KMS-11 (cell line): ENCODE measurements at regions not wholly inside any gene's neighbourhood (a gene's known extent, or its start where the extent isn't known, plus 50 kb on each side); places are given as distances from the start of the nearest gene placed in this dataset.

Source experiments
- H2AFZ ChIP-seq: fragments of 200-600 bp; sonication (generic); 2 replicates; pipeline ENCODE4 v1.6.1; 2016; ENCODE audit warnings: antibody characterized with exemption, mixed run types, low read depth
- H3K27ac ChIP-seq: fragments of 200-600 bp; sonication (generic); 2 replicates; pipeline ENCODE4 v1.6.1; 2016; ENCODE audit warnings: mild to moderate bottlenecking, mixed run types
- H3K27me3 ChIP-seq: fragments of 200-600 bp; sonication (generic); 2 replicates; pipeline ENCODE4 v1.6.1; 2017; ENCODE audit warnings: mild to moderate bottlenecking, low read depth, mixed run types, moderate library complexity; ENCODE audit not compliant: insufficient read depth
- H3K36me3 ChIP-seq: fragments of 200-600 bp; sonication (generic); 2 replicates; pipeline ENCODE4 v1.6.1; 2017; ENCODE audit warnings: mild to moderate bottlenecking, mixed run types; ENCODE audit not compliant: insufficient read depth
- H3K4me1 ChIP-seq: fragments of 200-600 bp; sonication (generic); 2 replicates; pipeline ENCODE4 v1.6.1; 2016; ENCODE audit warnings: mild to moderate bottlenecking, low read depth, mixed run types; ENCODE audit not compliant: poor library complexity, severe bottlenecking
- H3K4me2 ChIP-seq: fragments of 200-600 bp; sonication (generic); 2 replicates; pipeline ENCODE4 v1.7.0; 2016; ENCODE audit warnings: mild to moderate bottlenecking, mixed run types
- H3K4me3 ChIP-seq: fragments of 200-600 bp; sonication (generic); IDR thresholded peaks from 2 replicates; pipeline ENCODE4 v1.6.1; 2017; ENCODE audit warnings: low read depth, low read length, mixed read lengths; ENCODE audit not compliant: insufficient read depth
- H3K79me2 ChIP-seq: fragments of 200-600 bp; sonication (generic); 2 replicates; pipeline ENCODE4 v1.6.1; 2016; ENCODE audit warnings: low read depth, mixed run types; ENCODE audit not compliant: insufficient read depth
- H3K9ac ChIP-seq: fragments of 200-600 bp; sonication (generic); 2 replicates; pipeline ENCODE4 v1.6.1; 2016; ENCODE audit warnings: mild to moderate bottlenecking, mixed run types
- H4K20me1 ChIP-seq: fragments of 200-600 bp; sonication (generic); 2 replicates; pipeline ENCODE4 v1.6.1; 2016; ENCODE audit warnings: mild to moderate bottlenecking, mixed run types; ENCODE audit not compliant: insufficient read depth
- CTCF ChIP-seq: fragments of 200-600 bp; sonication (generic); conservative IDR thresholded peaks from 2 replicates; pipeline ENCODE4 v1.6.1; 2017; ENCODE audit warnings: low read depth, mild to moderate bottlenecking, antibody characterized with exemption, low read length, moderate library complexity, mixed read lengths

- H3K4me3 ChIP-seq = no peak overlapping the region
- TF ChIP-seq CTCF = no peak
- H3K4me1 ChIP-seq = no peaks in the 10 kb centered on the region
- H3K36me3 ChIP-seq = no peaks in the 10 kb centered on the region
- H3K4me2 ChIP-seq = no peak overlapping the region
- no peaks in the 10 kb centered on the region for H3K27me3 ChIP-seq
- H3K27ac ChIP-seq = no peak overlapping the region
- H2AFZ ChIP-seq = no peak overlapping the region
- no peak overlapping the region for H3K9ac ChIP-seq
- H3K79me2 ChIP-seq = no peaks in the 10 kb centered on the region
- H4K20me1 ChIP-seq = no peaks in the 10 kb centered on the region
Measured at GRCh38 chr4:158996669-158997074, 106.2 kb upstream of the RAPGEF2 start.

- H3K36me3 ChIP-seq = no peaks in the 10 kb centered on the region
- H3K4me2 ChIP-seq = no peak overlapping the region
- no peak overlapping the region for H2AFZ ChIP-seq
- H4K20me1 ChIP-seq = no peaks in the 10 kb centered on the region
- no peaks in the 10 kb centered on the region for H3K4me1 ChIP-seq
- H3K79me2 ChIP-seq = no peaks in the 10 kb centered on the region
- H3K9ac ChIP-seq = no peak overlapping the region
- no peak overlapping the region for H3K27ac ChIP-seq
- no peak for TF ChIP-seq CTCF
- no peaks in the 10 kb centered on the region for H3K27me3 ChIP-seq
- H3K4me3 ChIP-seq = no peak overlapping the region
Measured at GRCh38 chr4:158997660-158998349, 105.1 kb upstream of the RAPGEF2 start.

DNA sequence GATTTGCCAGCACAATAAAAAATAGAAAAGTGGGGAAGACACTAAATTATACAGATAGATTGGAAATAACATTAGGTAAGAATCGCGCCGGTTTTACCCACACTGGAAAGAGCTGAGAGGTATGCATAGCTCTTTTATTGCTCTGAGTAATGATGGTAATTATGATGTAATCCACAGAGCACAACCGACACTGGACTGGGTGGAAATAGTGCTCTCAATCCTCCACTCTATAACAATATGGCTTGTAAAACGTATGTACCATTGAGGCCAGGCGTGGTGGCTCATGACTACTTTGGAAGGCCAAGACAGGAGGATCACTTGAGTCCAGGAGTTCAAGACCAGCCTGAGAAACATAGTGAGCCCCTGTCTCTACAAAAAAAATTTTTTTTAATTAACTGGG, 104.3 kb upstream of the RAPGEF2 start:
- Histone ChIP-seq H2AFZ (no peak overlapping the region), H3K9ac (no peak overlapping the region), H3K4me2 (no peak overlapping the region), H4K20me1 (no peaks in the 10 kb centered on the region), H3K27ac (no peak overlapping the region), H3K4me1 (no peaks in the 10 kb centered on the region), H3K27me3 (no peaks in the 10 kb centered on the region), H3K79me2 (no peaks in the 10 kb centered on the region), H3K36me3 (no peaks in the 10 kb centered on the region), H3K4me3 (no peak overlapping the region)
- TF ChIP-seq CTCF = no peak

DNA sequence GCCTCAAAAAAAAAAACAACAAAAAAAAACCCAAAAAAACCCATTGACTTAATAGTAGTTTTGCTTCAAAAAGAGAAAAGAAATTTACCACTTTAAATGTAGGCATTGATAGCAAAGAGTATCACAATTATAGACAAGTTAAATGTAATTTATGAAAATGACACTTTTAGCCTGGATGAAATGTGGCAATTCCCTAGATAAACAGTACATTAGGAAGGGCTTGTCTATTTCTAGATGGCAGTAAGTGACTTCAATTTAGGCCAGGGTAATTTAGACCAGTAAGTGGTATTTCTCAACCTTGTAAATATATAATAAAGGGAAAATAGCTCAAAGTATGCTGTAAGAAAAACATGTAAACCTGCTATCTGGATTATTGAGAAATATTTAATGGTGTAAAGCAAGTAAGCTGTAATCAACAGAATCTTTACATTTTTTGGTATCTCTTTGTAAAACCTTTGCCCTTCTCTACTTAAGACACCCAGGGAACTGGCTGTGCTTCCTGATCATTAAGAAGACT, 103.7 kb upstream of the RAPGEF2 start:
- H3K27me3 ChIP-seq = no peaks in the 10 kb centered on the region
- H4K20me1 ChIP-seq = no peaks in the 10 kb centered on the region
- no peak overlapping the region for H3K4me2 ChIP-seq
- H3K4me3 ChIP-seq = no peak overlapping the region
- no peak overlapping the region for H3K27ac ChIP-seq
- no peak overlapping the region for H3K9ac ChIP-seq
- no peaks in the 10 kb centered on the region for H3K4me1 ChIP-seq
- no peak for TF ChIP-seq CTCF
- H2AFZ ChIP-seq = no peak overlapping the region
- no peaks in the 10 kb centered on the region for H3K79me2 ChIP-seq
- H3K36me3 ChIP-seq = no peaks in the 10 kb centered on the region
